Right lobe of liver (tissue), 6 donors: ENCODE measurements at regions not wholly inside any gene's neighbourhood (a gene's known extent, or its start where the extent isn't known, plus 50 kb on each side); places are given as distances from the start of the nearest gene placed in this dataset.

ENCODE experiments used
- ATAC-seq, 4 donors: fragments of 200-7000 bp; cut with Tn5 transposase; one replicate each; pipeline ENCODE4 v1.9.1; 2020; ENCODE audit warnings: mild to moderate bottlenecking in 4 of 4, moderate library complexity in 4 of 4
- DNase-seq, 3 donors: peaks; one replicate each; pipeline ENCODE4 v3.0.0-alpha.2; 2020
- H3K27ac ChIP-seq, 3 donors: fragments of 200-600 bp; one replicate each; pipeline ENCODE4 v1.8.0; 2022
- H3K27me3 ChIP-seq, 2 donors: fragments of 200-600 bp; one replicate each; pipeline ENCODE4 v1.8.0; 2022
- H3K36me3 ChIP-seq, 4 donors: fragments of 200-600 bp; sonication (generic) in 1 of 4; one replicate each; pipeline versions ENCODE4 v1.5.1 to v1.8.0; 2017 to 2022; ENCODE audit warnings: control low read depth in 1 of 4
- H3K4me1 ChIP-seq, 4 donors: fragments of 200-600 bp; sonication (generic) in 1 of 4; one replicate each; pipeline versions ENCODE4 v1.5.1 to v1.8.0; 2017 to 2022; ENCODE audit warnings: control low read depth in 1 of 4
- H3K4me3 ChIP-seq, 3 donors: fragments of 200-600 bp; one replicate each; pipeline ENCODE4 v1.8.0; 2022
- H3K9me3 ChIP-seq, 4 donors: fragments of 200-600 bp; sonication (generic) in 1 of 4; one replicate each; pipeline versions ENCODE4 v1.5.1 to v1.8.0; 2017 to 2022; ENCODE audit warnings: control low read depth in 1 of 4
- CTCF ChIP-seq, 4 donors: fragments of 200-600 bp in 3 of 4; fragments of 450-650 bp in 1 of 4; IDR thresholded peaks; one replicate each; pipeline versions ENCODE4 v1.5.1 to v1.8.0; 2016 to 2022; ENCODE audit warnings: antibody characterized with exemption in 4 of 4, mild to moderate bottlenecking in 2 of 4
- POLR2A ChIP-seq: fragments of 450-650 bp; IDR thresholded peaks from one replicate; pipeline ENCODE4 v1.6.1; 2017; ENCODE audit warnings: antibody characterized with exemption, mild to moderate bottlenecking
- WGBS: methylation state at CpG from one replicate; pipeline ENCODE4 v1.1.6; 2018; ENCODE audit warnings: low coverage, low lambda C conversion rate; ENCODE audit not compliant: insufficient coverage; ENCODE audit errors: missing lambda C conversion rate; 5-methylcytosine and 5-hydroxymethylcytosine counted together
- intact Hi-C, 2 donors: fragments of 100-400 bp; cut with DNase I; formaldehyde crosslinking; loops; one replicate each; pipeline versions ENCODE4 v1.11.2 to v1.14.1; 2022
- donor health status: DM: no; HTN: yes; CAD: no.
- donor health status: DM: no; HTN: no; CAD: no.
- donor health status: DM: no; HTN: no; CAD: no.
- donor health status: DM: no; HTN: yes; CAD: no.
- donor health status: DM: no; HTN: yes; CAD: no.

GRCh38 chr12:67726868-67727267, 78.3 kb downstream of the DYRK2 start:
- H3K27ac ChIP-seq, result no peak overlapping the region
- H3K9me3 ChIP-seq, result no peaks in the 10 kb centered on the region
- intact Hi-C loops, result no loop called here
- TF ChIP-seq POLR2A (no peak), CTCF (IDR thresholded peaks at IDR 0.05) (no peak)
- ATAC-seq (no peak), DNase-seq (no peak)
- WGBS, result 55% methylated on average over 3 of the region's 3 CpGs
- H3K36me3 ChIP-seq, result no peaks in the 10 kb centered on the region
- H3K4me1 ChIP-seq, result no peaks in the 10 kb centered on the region
- H3K4me3 ChIP-seq, result no peak overlapping the region
- H3K27me3 ChIP-seq, result no peaks in the 10 kb centered on the region

- intact Hi-C loops, result no loop called here
- TF ChIP-seq CTCF (IDR thresholded peaks at IDR 0.05) (no peak), POLR2A (no peak)
- ATAC-seq, result no peak
- Histone ChIP-seq H3K4me3 (no peak overlapping the region), H3K27ac (no peak overlapping the region), H3K9me3 (no peaks in the 10 kb centered on the region), H3K27me3 (no peaks in the 10 kb centered on the region), H3K4me1 (no peaks in the 10 kb centered on the region), H3K36me3 (no peaks in the 10 kb centered on the region)
- 75% methylated on average over 6 of the region's 6 CpGs for WGBS
- no peak for DNase-seq
Measured at GRCh38 chr12:67727702-67728666, 79.4 kb downstream of the DYRK2 start.

GRCh38 chr12:67732857-67733256, 84.3 kb downstream of the DYRK2 start:
- no peaks in the 10 kb centered on the region for H3K4me1 ChIP-seq
- DNase-seq, result no peak
- no peak for ATAC-seq
- TF ChIP-seq POLR2A (no peak), CTCF (IDR thresholded peaks at IDR 0.05) (no peak)
- 82% methylated on average over 4 of the region's 4 CpGs for WGBS
- H3K36me3 ChIP-seq, result no peaks in the 10 kb centered on the region
- H3K27me3 ChIP-seq, result no peaks in the 10 kb centered on the region
- no peaks in the 10 kb centered on the region for H3K9me3 ChIP-seq
- H3K4me3 ChIP-seq, result no peak overlapping the region
- H3K27ac ChIP-seq, result no peak overlapping the region
- intact Hi-C loops, result no loop called here

GRCh38 chr12:67735868-67736267, 87.3 kb downstream of the DYRK2 start:
- intact Hi-C loops, result no loop called here
- Histone ChIP-seq H3K27ac (no peak overlapping the region), H3K4me3 (no peak overlapping the region), H3K9me3 (no peaks in the 10 kb centered on the region), H3K27me3 (no peaks in the 10 kb centered on the region), H3K36me3 (no peaks in the 10 kb centered on the region), H3K4me1 (no peaks in the 10 kb centered on the region)
- DNase-seq (no peak), ATAC-seq (no peak)
- 57% methylated on average over 3 of the region's 4 CpGs for WGBS
- TF ChIP-seq POLR2A (no peak), CTCF (IDR thresholded peaks at IDR 0.05) (no peak)
